GM13977 (cell line): ENCODE measurements at regions not wholly inside any gene's neighbourhood (a gene's known extent, or its start where the extent isn't known, plus 50 kb on each side); places are given as distances from the start of the nearest gene placed in this dataset.

Experiments used
- DNase-seq: peaks from one replicate; pipeline ENCODE4 v3.0.0; 2012; ENCODE audit warnings: low spot score
- CTCF ChIP-seq: IDR thresholded peaks from 2 replicates; pipeline ENCODE4 v1.5.1; 2012; ENCODE audit warnings: mild to moderate bottlenecking, control low read depth; ENCODE audit not compliant: insufficient read depth; ENCODE audit errors: extremely low read depth, missing control alignments
- in situ Hi-C: fragments of 300-500 bp; cut with MboI; formaldehyde crosslinking; loops from one replicate; pipeline ENCODE4 v1.12.0; 2022; ENCODE audit warnings: low sequenced_read_pairs, low pct_unique_long_range_greater_than_20kb, mixed read lengths, inconsistent platforms; ENCODE audit not compliant: unreplicated experiment

- in situ Hi-C loops, result no loop called here
- TF ChIP-seq CTCF, result no peak
- DNase-seq, result no peak
These were observed 1573.9 kb upstream of the PRR20A start for GRCh38 chr13:55566779-55567178.

GRCh38 chr13:55567721-55568625, 1572.7 kb upstream of the PRR20A start:
- TF ChIP-seq CTCF, result no peak
- no peak for DNase-seq
- in situ Hi-C loops, result no loop called here

GRCh38 chr13:55569082-55569481, 1571.6 kb upstream of the PRR20A start:
- DNase-seq, result no peak
- in situ Hi-C loops, result no loop called here

GRCh38 chr13:55569514-55569913, 1571.2 kb upstream of the PRR20A start:
- in situ Hi-C loops, result no loop called here
- TF ChIP-seq CTCF, result no peak
- no peak for DNase-seq

More at GRCh38 chr13:55569082-55569481, 1571.6 kb upstream of the PRR20A start:
- TF ChIP-seq CTCF, result no peak

- no peak for TF ChIP-seq CTCF
- DNase-seq, result no peak
- in situ Hi-C loops, result no loop called here
These were observed 1570.3 kb upstream of the PRR20A start for GRCh38 chr13:55570371-55570770.

GRCh38 chr13:55571237-55571867, 1569.4 kb upstream of the PRR20A start:
- in situ Hi-C loops, result no loop called here
- no peak for TF ChIP-seq CTCF
- no peak for DNase-seq
